ENCODE measurements at regions not wholly inside any gene's neighbourhood (a gene's known extent, or its start where the extent isn't known, plus 50 kb on each side); places are given as distances from the start of the nearest gene placed in this dataset.
"Not testable (repeated sequence)": the region's sequence is repeated elsewhere in the genome, so short reads cannot be mapped to it uniquely, and the experiment has no call there.

- no peak for DNase-seq
These were observed 50.2 kb upstream of the FGF3 start for GRCh38 chr11:69869311-69869939.

DNA sequence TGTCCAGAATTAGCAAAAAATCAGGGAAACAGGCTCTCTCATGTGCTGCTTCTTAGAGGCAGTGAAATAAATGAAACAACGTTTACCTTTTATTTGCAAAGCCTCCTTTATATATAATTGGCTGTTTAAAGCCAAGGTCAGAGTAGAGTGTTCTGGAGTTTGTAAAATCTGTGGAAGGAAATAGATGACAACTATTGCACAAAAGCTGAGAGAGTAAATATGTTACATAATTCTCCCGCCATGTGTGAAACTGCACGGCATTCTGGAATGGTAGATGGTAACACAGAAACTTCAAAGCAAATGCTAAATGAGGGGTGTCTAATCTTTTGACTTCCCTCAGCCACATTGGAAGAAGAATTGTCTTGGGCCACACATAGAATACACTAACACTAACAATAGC is 51.5 kb upstream of the FGF3 start:
- no peak for DNase-seq

DNA sequence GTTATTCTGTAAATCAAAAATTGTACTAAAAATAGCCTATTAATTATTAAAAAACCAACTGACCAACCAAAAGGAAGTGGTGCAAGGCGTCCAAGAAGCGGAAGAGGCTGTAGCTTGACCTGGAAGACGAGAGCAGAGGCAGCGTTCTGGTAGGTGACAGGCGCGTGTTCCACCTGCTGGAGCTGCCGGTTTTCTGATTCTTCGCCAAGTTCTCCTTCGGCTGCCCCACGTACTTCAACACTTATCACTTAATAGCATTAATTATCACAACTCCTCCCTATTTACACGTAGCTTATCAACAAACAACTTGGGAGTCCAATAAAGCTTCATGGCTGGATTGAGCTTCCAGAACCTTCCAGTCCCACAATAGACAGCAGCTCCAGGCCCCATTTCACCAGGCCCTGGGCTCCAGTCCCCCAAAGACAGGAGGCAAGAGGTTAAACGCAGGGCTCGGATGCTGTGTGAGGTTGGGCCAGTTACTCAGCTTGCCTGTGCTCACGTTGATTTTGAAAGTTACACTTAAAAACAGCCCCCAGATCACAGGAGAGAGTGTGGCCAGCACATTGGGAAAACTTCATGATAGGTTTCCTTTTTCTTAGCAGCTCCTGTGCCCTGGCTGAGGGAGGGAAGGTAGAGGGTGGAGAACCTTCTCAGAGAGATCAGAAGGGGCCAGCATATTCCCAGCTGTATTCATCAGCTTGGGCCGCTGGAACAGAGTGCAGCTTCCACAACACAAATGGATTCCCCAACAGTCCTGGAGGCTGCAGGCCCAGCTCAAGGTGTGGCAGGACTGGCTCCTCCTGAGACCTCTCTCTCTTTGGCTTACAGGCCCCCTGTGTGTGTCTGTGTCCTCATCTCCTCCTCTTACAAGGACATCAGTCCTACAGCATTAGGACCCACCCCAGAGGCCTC is 54.2 kb upstream of the FGF3 start:
- no peak for DNase-seq

GRCh38 chr11:69874178-69874983 is 55.2 kb upstream of the FGF3 start:
- DNase-seq = no peak

DNA sequence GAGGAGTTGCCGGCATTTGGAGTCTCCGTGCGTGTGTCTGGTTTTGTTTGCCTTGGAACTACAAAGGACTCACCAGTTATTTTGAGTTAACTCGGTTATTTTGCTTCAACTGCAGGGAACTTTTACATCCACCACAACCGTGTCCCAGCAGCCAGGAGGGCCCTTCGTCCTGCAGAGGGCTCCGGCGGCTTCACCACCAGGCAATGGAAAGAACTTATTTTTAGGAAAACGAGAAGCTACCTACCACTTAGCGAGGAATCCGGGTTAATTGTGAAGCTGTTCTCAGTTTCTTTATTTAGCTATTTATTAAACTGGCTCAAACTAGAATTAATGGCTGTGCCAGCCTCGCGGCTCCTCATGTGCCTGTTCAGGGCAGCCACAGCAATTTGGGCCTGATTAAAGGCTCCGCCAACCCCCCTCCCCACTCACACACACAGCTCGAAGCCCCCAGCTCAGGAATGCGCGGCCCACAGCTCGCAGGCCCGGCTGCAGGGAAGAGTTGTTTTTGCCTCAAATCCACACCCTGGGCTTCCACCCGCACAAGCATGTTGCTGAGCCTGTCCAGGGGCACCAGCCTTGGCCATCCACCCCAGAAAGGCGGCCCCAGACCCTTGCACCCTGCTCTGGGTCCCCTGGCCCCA is 55.9 kb upstream of the FGF3 start:
- no peak for DNase-seq

GRCh38 chr11:69876013-69876412 is 56.8 kb upstream of the FGF3 start:
- no peak for DNase-seq

GRCh38 chr11:69877235-69877634 is 58.0 kb upstream of the FGF3 start:
- no peak for DNase-seq

DNA sequence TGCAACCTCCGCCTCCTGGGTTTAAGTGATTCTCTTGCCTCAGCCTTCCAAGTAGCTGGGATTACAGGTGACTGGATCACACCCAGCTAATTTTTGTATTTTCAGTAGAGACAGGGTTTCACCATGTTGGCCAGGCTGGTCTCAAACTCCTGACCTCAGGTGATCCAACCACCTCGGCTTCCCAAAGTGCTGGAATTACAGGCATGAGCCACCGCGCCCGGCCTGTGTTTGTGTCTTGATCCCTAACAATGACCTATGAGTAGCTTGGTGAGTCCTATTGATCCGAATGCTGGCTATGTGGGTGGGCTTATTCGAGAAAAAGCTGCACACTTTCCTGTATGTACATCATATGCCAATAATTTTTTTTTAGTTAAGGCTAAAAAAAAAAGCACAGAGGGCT is 58.5 kb upstream of the FGF3 start:
- DNase-seq = not testable (repeated sequence)

GRCh38 chr11:69878144-69878883 is 59.1 kb upstream of the FGF3 start:
- DNase-seq = no peak

GRCh38 chr11:69878927-69879728 is 59.9 kb upstream of the FGF3 start:
- no peak for DNase-seq

GRCh38 chr11:69879729-69880005 is 60.5 kb upstream of the FGF3 start:
- no peak for DNase-seq

GRCh38 chr11:69880041-69880825 is 61.0 kb upstream of the FGF3 start:
- no peak for DNase-seq

GRCh38 chr11:69880826-69881445 is 61.7 kb upstream of the FGF3 start:
- DNase-seq = no peak

DNA sequence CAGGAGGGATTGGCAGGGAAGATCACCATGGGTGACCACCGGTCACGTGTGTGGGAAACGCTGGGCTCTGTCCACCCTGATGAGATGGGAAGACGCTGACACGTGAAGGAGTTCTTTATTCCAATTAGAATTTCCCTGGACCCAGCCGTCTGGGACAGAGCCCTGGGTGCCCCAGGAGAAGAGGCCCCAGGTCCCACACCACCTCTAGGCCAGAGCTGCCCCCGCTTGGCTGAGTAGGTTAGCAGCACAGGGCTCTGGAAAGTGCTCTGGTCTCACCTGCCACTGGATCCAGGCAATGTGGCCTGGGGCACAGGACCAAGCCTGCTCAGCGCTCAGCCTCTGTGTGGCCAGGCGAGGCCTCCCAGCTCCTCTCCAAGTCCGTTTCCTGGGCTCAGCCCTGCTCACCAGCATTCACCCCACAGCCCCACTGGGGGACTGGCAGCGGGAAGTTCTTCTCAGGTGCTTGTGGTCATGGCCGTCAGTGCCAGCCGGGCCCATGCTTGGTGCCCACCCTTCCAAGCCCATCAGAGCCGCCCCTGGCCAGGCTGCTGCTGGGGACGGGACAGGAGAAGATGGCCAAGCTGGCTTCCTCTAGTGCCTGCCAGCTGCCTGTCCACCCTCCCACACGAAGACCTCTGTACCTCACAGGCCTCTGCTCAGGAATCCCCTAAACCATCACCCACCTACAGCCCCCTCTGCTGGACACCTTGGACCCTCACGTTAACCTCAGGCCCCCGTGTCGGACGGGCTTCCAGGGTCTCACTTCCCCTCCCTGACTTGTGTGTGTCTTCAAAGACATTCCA is 62.5 kb upstream of the FGF3 start:
- DNase-seq = no peak

- DNase-seq = no peak
These were observed 63.0 kb upstream of the FGF3 start for GRCh38 chr11:69882270-69882608.

DNA sequence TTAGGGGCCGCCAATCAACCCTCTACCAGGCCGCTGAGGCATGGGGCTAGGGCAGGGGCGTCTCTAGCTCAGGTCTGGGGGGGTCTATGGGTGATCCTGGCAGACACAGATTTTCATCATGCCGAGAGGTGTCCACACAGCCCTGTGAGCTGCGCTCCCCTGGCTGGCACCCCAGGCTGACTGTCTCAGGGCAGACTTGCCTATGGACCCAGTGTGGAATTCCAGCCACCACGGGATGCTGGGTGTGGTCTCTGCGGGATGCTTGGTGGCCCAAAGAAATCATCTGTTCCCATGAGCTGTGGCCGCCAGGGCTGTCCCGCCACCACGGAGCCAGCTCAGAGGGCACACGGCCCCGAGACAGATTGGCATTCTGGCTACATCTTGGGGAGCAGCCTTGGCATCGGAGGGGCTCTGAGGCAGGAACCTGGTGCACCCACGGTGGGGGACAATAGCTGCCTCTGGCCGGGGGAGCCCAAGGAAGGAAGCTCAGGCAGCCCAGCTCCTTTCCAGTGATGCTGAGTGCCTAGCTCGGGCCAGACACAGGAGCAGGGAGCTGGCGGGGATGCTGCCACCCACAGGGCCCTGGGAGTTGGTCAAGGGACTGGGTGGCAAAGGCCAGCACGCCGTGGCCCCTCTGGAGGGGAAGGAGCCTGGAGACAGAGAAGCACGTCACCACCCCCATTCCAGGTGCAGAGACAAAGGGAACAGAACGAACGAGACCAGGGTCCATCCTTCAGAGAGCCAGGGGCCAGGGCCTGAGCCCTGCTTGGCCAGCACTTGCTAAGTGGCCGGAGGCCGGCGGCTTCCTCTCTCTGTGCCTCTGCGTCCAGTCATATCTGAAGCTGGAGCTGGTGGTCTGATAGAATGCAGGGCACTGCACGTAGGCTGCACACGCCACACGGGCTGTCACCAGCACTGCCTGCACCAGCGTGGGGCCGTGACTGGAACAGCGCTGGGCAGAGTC is 64.4 kb upstream of the FGF3 start:
- no peak for DNase-seq

DNA sequence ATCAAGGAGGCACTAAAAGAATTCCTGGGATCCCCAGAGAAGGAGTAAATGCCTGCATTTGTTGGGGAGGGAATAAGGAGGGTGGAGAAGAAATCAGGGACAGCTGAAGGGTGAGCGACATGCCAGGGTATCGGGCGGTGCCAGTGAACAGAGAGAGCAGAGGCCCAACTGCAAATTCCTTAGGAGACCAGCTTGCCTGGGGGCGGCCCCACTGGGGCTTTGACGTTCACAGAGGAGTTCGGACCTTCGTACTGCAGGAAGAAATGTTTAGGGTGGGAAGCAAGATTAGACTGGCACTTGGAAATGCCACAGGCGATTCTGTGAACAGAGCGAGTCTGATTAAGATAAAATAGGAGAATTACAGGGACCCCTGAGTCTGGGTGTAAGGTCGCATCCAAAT is 65.1 kb upstream of the FGF3 start:
- no peak for DNase-seq

- DNase-seq = no peak
These were observed 65.5 kb upstream of the FGF3 start for GRCh38 chr11:69884751-69885150.
